K562 (cell line): ENCODE measurements at regions not wholly inside any gene's neighbourhood (a gene's known extent, or its start where the extent isn't known, plus 50 kb on each side); places are given as distances from the start of the nearest gene placed in this dataset.

Experiments
- CHD1 ChIP-seq: fragments of 200-600 bp; sonication (generic); IDR thresholded peaks from one replicate; pipeline ENCODE4 v1.6.1; 2012; ENCODE audit warnings: mild to moderate bottlenecking, moderate library complexity, low read length, inconsistent platforms
- HDAC6 ChIP-seq: IDR thresholded peaks from 2 replicates; pipeline ENCODE4 v1.6.1; 2012; ENCODE audit warnings: low read depth, mild to moderate bottlenecking, control low read depth, inconsistent platforms, low read length, moderate library complexity
- POLR2A ChIP-seq: fragments of 450-650 bp; conservative IDR thresholded peaks from 2 replicates; pipeline ENCODE4 v1.6.1; 2016
- TAF1 ChIP-seq: IDR thresholded peaks from 2 replicates; pipeline ENCODE4 v1.6.1; 2011; ENCODE audit warnings: mild to moderate bottlenecking, low read length, moderate library complexity; ENCODE audit not compliant: insufficient read depth, control insufficient read depth, severe bottlenecking; ENCODE audit errors: extremely low read depth
- TF ChIP-seq, protein P1 (sequence below), 2 experiments: fragments of 450-650 bp in 1 of 2; sonication (generic) in 1 of 2; formaldehyde crosslinking in 1 of 2; IDR thresholded peaks in 1 of 2; conservative IDR thresholded peaks in 1 of 2; 2 replicates each; pipeline versions ENCODE4 v1.6.1 to v1.8.1; 2016 to 2023; ENCODE audit warnings: mild to moderate bottlenecking in 2 of 2, moderate library complexity in 2 of 2, inconsistent platforms in 1 of 2, missing genetic modification reagents in 1 of 2
- TF ChIP-seq, protein P2 (sequence below), 3 experiments: IDR thresholded peaks in 2 of 3; conservative IDR thresholded peaks in 1 of 3; 2 replicates each; pipeline ENCODE4 v1.5.1; 2011 to 2012; ENCODE audit warnings: low read length in 3 of 3, mild to moderate bottlenecking in 3 of 3, control low read depth in 2 of 3, improper control_type of control experiment in 1 of 3, inconsistent platforms in 1 of 3, low read depth in 1 of 3, mixed read lengths in 1 of 3, moderate library complexity in 1 of 3; ENCODE audit not compliant: insufficient read depth in 2 of 3

DNA sequence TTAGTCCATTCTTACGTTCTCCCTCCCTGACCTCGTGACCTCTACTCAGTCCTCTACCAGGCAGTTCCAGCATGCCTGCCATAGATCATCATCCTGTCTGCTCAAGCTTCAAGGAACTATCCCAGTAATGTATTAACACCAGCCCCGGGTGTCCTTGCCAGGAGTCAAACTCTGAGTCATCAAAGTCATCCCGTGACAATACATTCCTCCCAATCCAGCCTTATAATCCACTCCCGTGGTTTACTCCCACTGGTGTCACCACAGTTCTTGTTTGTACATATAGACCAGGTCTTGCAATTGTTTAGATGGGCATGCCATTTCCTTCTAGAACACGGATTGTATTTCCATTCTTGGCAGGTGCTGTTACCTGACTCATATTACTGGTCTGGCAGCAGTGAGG lies 68.7 kb upstream of the TAB3 start:
- no peak for TF ChIP-seq POLR2A
- no peak for TF ChIP-seq CHD1
- TF ChIP-seq TAF1, result no peak
- TF ChIP-seq, protein P1, sequence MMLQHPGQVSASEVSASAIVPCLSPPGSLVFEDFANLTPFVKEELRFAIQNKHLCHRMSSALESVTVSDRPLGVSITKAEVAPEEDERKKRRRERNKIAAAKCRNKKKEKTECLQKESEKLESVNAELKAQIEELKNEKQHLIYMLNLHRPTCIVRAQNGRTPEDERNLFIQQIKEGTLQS (IDR thresholded peaks at IDR 0.05), result peak; percentile 69
- TF ChIP-seq, protein P1 (CRISPR knock-in tag; conservative IDR thresholded peaks at IDR 0.05), result no peak
- no peak for TF ChIP-seq HDAC6
- TF ChIP-seq, protein P2, sequence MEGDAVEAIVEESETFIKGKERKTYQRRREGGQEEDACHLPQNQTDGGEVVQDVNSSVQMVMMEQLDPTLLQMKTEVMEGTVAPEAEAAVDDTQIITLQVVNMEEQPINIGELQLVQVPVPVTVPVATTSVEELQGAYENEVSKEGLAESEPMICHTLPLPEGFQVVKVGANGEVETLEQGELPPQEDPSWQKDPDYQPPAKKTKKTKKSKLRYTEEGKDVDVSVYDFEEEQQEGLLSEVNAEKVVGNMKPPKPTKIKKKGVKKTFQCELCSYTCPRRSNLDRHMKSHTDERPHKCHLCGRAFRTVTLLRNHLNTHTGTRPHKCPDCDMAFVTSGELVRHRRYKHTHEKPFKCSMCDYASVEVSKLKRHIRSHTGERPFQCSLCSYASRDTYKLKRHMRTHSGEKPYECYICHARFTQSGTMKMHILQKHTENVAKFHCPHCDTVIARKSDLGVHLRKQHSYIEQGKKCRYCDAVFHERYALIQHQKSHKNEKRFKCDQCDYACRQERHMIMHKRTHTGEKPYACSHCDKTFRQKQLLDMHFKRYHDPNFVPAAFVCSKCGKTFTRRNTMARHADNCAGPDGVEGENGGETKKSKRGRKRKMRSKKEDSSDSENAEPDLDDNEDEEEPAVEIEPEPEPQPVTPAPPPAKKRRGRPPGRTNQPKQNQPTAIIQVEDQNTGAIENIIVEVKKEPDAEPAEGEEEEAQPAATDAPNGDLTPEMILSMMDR (IDR thresholded peaks at IDR 0.05 in 2 of 3, conservative IDR thresholded peaks at IDR 0.05 in 1 of 3; ENCODE audit: insufficient read depth in 2 of 3, low read depth in 1 of 3, low read length in 3 of 3), result no peak
